Neutrophil (primary cell): ENCODE measurements at regions not wholly inside any gene's neighbourhood (a gene's known extent, or its start where the extent isn't known, plus 50 kb on each side); places are given as distances from the start of the nearest gene placed in this dataset.

Experiments
- H3K27ac ChIP-seq: fragments of 200-600 bp; sonication (generic); 2 replicates; pipeline ENCODE4 v1.5.1; 2016; ENCODE audit warnings: mild to moderate bottlenecking, moderate library complexity
- H3K27me3 ChIP-seq: fragments of 200-600 bp; sonication (generic); 2 replicates; pipeline ENCODE4 v1.6.0; 2016; ENCODE audit warnings: mild to moderate bottlenecking
- H3K36me3 ChIP-seq: fragments of 200-600 bp; sonication (generic); 2 replicates; pipeline ENCODE4 v1.5.1; 2017
- H3K4me1 ChIP-seq, 2 experiments: fragments of 200-600 bp in 1 of 2; sonication (generic) in 1 of 2; 1 replicate in 1 of 2; 2 replicates in 1 of 2; pipeline versions ENCODE4 v1.5.1 to v1.6.1; 2013 to 2016; ENCODE audit warnings: low read depth in 1 of 2, low read length in 1 of 2, mild to moderate bottlenecking in 1 of 2, moderate library complexity in 1 of 2; ENCODE audit not compliant: control insufficient read depth in 1 of 2, insufficient read depth in 1 of 2
- H3K4me3 ChIP-seq, 2 experiments: fragments of 200-600 bp in 1 of 2; sonication (generic) in 1 of 2; 1 replicate in 1 of 2; 2 replicates in 1 of 2; pipeline ENCODE4 v1.5.1; 2013 to 2016; ENCODE audit warnings: low read depth in 1 of 2, low read length in 1 of 2, mild to moderate bottlenecking in 1 of 2, moderate library complexity in 1 of 2
- H3K9me3 ChIP-seq: fragments of 200-600 bp; sonication (generic); 2 replicates; pipeline ENCODE4 v1.5.1; 2016
- CTCF ChIP-seq: fragments of 200-600 bp; sonication (generic); IDR thresholded peaks from 2 replicates; pipeline ENCODE4 v1.5.1; 2016; ENCODE audit warnings: antibody characterized with exemption

- Histone ChIP-seq H3K4me1 (no peaks in the 10 kb centered on the region), H3K27ac (no peak overlapping the region), H3K9me3 (no peaks in the 10 kb centered on the region), H3K27me3 (no peaks in the 10 kb centered on the region), H3K36me3 (no peaks in the 10 kb centered on the region), H3K4me3 (no peak overlapping the region)
- TF ChIP-seq CTCF, result no peak
Measured at GRCh38 chr5:68441309-68442073, 225.9 kb downstream of the PIK3R1 start.

- H3K4me3 ChIP-seq, result no peak overlapping the region
- no peaks in the 10 kb centered on the region for H3K27me3 ChIP-seq
- no peaks in the 10 kb centered on the region for H3K9me3 ChIP-seq
- H3K27ac ChIP-seq, result no peak overlapping the region
- no peak for TF ChIP-seq CTCF
- no peaks in the 10 kb centered on the region for H3K36me3 ChIP-seq
- no peaks in the 10 kb centered on the region for H3K4me1 ChIP-seq
Measured at GRCh38 chr5:68443091-68443490, 227.5 kb downstream of the PIK3R1 start.

GRCh38 chr5:68444048-68444447 is 228.5 kb downstream of the PIK3R1 start:
- TF ChIP-seq CTCF, result no peak
- no peaks in the 10 kb centered on the region for H3K36me3 ChIP-seq
- H3K27me3 ChIP-seq, result no peaks in the 10 kb centered on the region
- no peaks in the 10 kb centered on the region for H3K9me3 ChIP-seq
- H3K27ac ChIP-seq, result no peak overlapping the region
- no peak overlapping the region for H3K4me3 ChIP-seq
- H3K4me1 ChIP-seq, result no peaks in the 10 kb centered on the region

GRCh38 chr5:68444833-68445232 is 229.3 kb downstream of the PIK3R1 start:
- H3K27ac ChIP-seq, result no peak overlapping the region
- no peaks in the 10 kb centered on the region for H3K9me3 ChIP-seq
- no peaks in the 10 kb centered on the region for H3K36me3 ChIP-seq
- no peaks in the 10 kb centered on the region for H3K27me3 ChIP-seq
- H3K4me3 ChIP-seq, result no peak overlapping the region
- TF ChIP-seq CTCF, result no peak
- no peaks in the 10 kb centered on the region for H3K4me1 ChIP-seq

GRCh38 chr5:68445257-68446069 is 229.9 kb downstream of the PIK3R1 start:
- H3K27ac ChIP-seq, result no peak overlapping the region
- H3K36me3 ChIP-seq, result no peaks in the 10 kb centered on the region
- H3K4me1 ChIP-seq, result no peaks in the 10 kb centered on the region
- H3K27me3 ChIP-seq, result no peaks in the 10 kb centered on the region
- H3K4me3 ChIP-seq, result no peak overlapping the region
- H3K9me3 ChIP-seq, result no peaks in the 10 kb centered on the region
- TF ChIP-seq CTCF, result no peak
